Amniotic stem cell (primary cell): ENCODE measurements at regions not wholly inside any gene's neighbourhood (a gene's known extent, or its start where the extent isn't known, plus 50 kb on each side); places are given as distances from the start of the nearest gene placed in this dataset.
A peak's percentile ranks its signal among the peaks of the same experiment; 100 is the strongest.

Source experiments
- DNase-seq: peaks from one replicate; lab custom pipeline; 2025; lab: John Stamatoyannopoulos, UW

GRCh38 chr2:180660881-180661685 lies 319.3 kb upstream of the UBE2E3 start:
- no peak for DNase-seq

DNA sequence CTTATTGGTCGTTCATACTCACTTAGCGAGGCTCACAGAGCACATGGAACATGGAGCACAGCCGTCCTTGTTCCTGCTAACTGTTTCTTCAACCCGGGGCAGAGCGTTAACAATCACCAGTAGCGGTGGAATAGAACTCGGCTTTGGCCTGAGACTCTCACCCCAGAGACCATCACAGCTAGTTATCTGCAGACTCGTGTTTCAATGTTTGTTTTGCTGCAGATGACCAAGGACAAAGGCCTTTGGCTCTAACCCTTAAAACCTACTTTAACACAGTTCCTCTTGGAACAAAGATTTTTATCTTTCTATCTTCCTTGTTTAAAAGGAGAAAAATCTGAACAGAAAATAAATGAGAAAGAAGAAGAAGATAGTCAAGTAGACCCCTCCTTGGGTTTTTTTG lies 320.2 kb upstream of the UBE2E3 start:
- no peak for DNase-seq

DNA sequence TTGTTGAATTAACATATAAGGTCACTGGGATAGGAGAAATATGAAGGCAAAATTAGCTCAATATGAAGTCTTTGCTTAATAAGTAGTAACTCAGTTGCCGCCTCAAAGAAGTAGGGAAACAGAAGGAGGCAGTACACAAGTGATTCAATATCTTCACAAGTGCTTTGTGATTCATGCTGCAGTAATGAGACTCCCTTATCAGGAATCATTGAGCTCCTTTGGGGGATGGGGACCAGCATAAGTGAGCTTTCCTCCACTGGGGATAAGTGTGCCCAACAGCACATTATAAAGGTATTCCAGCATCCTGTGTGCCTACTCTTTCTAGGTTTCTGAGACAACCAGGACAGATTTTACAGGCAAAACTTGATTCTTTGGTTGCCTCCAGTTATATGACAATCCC lies 323.4 kb upstream of the UBE2E3 start:
- DNase-seq, result no peak

- peak; percentile 53 for DNase-seq
Measured at GRCh38 chr2:180656455-180656847, 324.0 kb upstream of the UBE2E3 start.

DNA sequence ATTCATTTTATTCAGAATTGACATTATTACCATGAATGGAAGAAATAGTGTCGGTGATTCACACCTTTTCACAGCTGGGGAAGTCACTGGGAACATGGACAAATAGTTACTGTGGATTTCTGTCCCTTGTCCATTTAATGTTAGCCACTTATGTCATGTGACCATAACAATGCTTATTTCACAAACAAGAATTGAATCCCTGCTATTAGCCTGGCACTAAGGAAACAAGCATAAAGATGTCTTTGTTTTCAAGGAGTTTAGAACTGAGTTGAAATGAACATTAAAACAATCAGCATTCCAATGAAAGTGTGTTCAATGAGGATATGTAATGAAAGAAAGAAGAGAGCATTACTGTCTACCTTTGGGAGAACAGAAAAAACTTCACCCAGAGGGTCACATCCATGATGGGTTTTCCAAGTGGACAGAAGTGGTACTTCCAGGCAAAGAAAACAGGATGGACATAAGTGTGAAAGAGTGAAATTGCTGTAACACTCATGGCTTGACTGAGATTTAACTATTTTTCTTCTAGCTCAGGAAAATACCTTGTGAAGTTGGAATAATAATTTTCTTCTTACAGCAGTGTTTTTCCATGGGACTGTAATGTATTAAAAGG lies 324.5 kb upstream of the UBE2E3 start:
- DNase-seq, result no peak

- DNase-seq, result no peak
Measured at GRCh38 chr2:180655393-180655792, 325.0 kb upstream of the UBE2E3 start.

DNA sequence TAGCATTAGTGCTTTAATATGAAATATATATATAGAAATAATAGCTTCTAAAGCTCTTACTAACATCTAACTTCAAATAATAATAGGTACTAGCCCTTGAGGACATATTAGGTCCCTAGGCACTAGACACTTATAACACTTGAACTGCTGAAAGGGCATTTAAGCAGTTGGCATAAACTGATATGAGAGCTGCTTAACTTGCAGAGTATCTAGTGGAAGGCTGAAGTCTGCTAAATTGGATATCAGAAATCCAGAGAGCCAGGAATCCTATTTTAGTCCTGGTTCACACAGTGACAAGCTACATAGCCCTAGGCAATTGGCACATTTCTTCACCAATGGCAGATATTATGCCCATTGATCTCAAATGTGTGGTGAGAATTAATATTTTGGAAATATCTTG lies 326.9 kb upstream of the UBE2E3 start:
- DNase-seq, result no peak

DNA sequence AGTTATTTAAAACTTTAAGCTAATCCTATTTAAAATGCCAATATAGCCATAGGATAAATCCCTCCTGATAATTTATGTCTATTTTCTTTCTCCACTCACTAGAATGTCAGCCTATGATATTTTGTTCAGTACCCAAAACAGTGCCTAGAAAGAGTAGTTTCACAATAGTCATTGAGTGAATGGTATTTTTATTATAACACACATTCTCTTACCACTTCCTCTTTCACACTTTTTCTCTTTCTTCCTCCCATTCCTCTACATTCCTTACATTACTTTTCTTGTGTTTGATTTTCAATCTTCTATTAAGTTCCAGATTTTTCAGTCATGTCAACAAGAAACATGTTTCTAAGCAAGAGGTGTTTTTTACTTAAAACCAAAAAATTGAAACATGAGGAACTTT lies 327.6 kb upstream of the UBE2E3 start:
- DNase-seq, result no peak

GRCh38 chr2:180651596-180651995 lies 328.8 kb upstream of the UBE2E3 start:
- DNase-seq, result no peak

- no peak for DNase-seq
Measured at GRCh38 chr2:180647621-180648020, 332.8 kb upstream of the UBE2E3 start.

GRCh38 chr2:180647221-180647620 lies 333.2 kb upstream of the UBE2E3 start:
- DNase-seq, result no peak

- no peak for DNase-seq
Measured at GRCh38 chr2:180646756-180647155, 333.6 kb upstream of the UBE2E3 start.

GRCh38 chr2:180644709-180645108 lies 335.7 kb upstream of the UBE2E3 start:
- no peak for DNase-seq

GRCh38 chr2:180630756-180631155 lies 349.6 kb upstream of the UBE2E3 start:
- DNase-seq, result no peak

DNA sequence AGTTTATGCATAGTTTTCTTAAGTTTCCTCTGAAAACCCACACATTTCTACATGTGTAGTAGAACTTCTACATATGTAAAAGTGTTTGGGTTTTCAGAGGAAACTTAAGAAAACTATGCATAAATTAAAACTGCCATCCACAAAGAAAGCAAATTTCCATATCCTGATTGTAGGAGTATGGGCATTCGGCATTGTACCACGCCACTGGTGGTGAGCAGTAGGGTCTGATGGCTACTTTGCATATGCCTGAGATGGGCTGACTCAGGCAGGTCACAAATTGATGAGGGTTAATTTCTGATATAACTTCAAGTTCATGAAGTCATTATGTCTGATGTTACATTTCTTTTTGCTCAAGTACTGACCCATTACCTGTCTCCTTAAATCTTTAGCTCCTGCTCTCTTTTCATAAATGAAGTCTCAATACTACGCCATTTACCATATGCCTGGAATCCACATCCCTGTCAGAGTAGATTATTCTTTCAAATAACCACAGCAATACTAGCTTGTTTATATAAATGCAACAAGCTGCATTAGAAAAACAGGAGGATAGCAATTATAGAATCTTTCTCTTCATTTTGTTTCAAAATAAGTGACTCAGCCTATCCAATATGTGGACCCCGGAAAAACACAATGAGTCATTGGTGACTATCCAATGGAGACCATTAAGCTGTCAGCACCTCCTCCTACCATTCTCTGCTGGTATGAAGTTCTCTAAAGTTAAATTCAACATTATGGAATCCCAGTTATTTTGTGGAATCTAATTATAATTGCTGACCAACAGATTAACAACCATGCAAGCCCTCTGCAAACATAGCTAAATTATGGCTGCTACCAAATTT lies 355.2 kb upstream of the UBE2E3 start:
- peak; percentile 79 for DNase-seq

DNA sequence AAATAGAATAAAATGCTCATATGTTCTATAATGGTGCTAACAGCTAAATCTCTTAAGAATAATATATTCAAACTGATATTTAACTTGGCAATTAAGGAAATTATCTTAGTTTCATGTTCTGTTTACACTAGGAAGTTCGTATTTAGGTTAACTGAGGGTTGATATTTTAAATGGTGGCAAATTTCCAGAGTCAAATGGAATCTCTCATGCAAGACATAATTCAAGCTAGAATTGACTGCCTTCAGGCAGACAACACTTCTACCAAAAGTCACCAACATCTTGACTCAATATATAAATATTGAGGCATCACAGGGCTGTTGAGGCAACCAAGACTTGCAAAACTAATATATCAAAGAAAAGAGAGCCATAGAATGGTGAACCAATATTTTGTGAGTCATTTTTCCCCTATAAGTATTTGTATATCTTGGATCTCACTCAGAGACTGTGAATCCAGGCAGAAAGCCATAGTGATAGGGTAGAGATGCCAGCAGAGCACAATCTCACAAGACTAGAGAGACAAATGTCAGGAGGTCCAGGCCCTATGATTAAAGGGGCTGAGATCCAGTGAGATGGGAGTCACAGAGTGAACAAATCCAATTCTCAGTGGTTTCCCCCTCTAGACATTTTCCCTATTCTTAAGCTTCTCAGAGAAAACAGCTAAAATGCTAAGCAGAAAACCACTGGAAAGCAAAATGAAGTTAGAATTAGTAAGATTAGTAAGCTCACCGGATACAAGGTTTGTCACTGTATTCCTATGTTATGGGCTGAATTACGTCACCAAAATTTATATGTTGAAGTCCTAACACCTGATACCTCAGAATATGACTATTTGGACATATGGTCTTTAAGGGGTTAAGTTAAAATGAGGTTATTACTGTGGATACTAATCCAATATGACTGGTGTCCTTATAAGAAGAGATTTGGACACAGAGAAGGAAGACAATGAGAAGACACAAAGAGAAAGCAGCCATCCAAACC lies 358.2 kb upstream of the UBE2E3 start:
- no peak for DNase-seq

DNA sequence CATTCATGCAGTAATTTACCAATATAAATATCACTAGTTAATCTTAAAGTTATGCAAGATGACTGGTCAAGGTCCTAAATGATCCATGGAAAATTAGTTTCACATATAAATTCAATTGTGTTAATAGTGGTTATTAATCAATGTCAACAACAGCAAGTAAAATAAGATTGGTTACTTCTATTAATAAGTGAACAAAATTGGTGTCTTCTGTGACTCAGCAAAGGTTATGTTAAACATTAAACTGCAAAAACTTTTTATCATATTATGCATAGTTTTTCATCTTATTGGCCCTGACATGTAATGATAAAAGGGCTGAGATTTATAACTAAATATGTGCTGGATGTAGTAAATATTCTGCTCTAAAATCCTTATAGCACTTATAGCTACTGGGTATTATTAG lies 359.0 kb upstream of the UBE2E3 start:
- DNase-seq, result no peak

GRCh38 chr2:180618570-180618969 lies 361.8 kb upstream of the UBE2E3 start:
- no peak for DNase-seq

GRCh38 chr2:180614776-180615175 lies 365.6 kb upstream of the UBE2E3 start:
- DNase-seq, result no peak

GRCh38 chr2:180609626-180610340 lies 370.6 kb upstream of the UBE2E3 start:
- no peak for DNase-seq

DNA sequence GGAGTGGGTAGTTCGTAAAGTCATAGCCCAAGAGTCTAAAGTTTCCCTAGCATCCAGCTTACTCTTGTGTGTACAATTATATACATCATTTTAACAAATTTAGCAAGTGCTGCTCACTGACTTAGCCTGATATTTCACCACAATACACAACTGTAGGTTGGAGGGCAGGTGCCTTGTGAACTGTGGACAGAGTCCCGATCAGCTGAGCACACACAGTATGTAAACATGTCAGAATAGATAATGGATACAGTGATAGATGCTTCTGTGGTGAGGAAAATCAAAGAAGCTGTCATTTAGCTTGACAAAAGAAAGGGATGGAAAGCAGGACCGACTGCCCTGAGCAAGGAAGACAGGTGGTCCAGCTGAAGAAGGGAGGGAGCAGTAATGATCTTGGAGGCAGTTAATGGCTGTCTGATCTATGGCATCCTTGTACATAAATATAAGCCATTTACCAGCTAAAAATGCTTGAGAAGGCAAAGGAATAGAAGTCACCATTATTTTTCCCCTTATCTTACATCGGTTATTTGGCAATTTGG lies 372.8 kb upstream of the UBE2E3 start:
- DNase-seq, result no peak
